Transverse colon (tissue), 4 donors: ENCODE measurements at regions not wholly inside any gene's neighbourhood (a gene's known extent, or its start where the extent isn't known, plus 50 kb on each side); places are given as distances from the start of the nearest gene placed in this dataset.

Experiments
- DNase-seq: peaks from one replicate; pipeline ENCODE4 v3.0.0-alpha.2; 2019
- H3K27ac ChIP-seq, 4 donors: fragments of 200-600 bp; sonication (generic); 2 replicates each; pipeline ENCODE4 v1.5.1; 2016 to 2018; ENCODE audit warnings: inconsistent platforms in 4 of 4
- H3K27me3 ChIP-seq: fragments of 200-600 bp; sonication (generic); 2 replicates; pipeline ENCODE4 v1.5.1; 2017; ENCODE audit warnings: inconsistent platforms
- H3K36me3 ChIP-seq, 4 donors: fragments of 200-600 bp; sonication (generic); 2 replicates each; pipeline ENCODE4 v1.5.1; 2017 to 2019; ENCODE audit warnings: inconsistent platforms in 4 of 4
- H3K4me1 ChIP-seq, 4 donors: fragments of 200-600 bp; sonication (generic); 2 replicates each; pipeline ENCODE4 v1.5.1; 2017 to 2020; ENCODE audit warnings: inconsistent platforms in 4 of 4
- H3K4me3 ChIP-seq, 4 donors: fragments of 200-600 bp; sonication (generic); 1 replicate in 1 of 4; 2 replicates in 3 of 4; pipeline versions ENCODE4 v1.5.1 to v1.6.1; 2017 to 2019; ENCODE audit warnings: inconsistent platforms in 4 of 4
- H3K9me3 ChIP-seq, 2 donors: fragments of 200-600 bp; sonication (generic); 2 replicates each; pipeline ENCODE4 v1.5.1; 2017 to 2019; ENCODE audit warnings: inconsistent platforms in 2 of 2
- EP300 ChIP-seq: sonication (generic); formaldehyde crosslinking; IDR thresholded peaks from one replicate; pipeline ENCODE4 v1.6.1; 2017; ENCODE audit warnings: antibody characterized with exemption, low read depth
- POLR2A ChIP-seq: fragments of 450-650 bp; IDR thresholded peaks from one replicate; pipeline ENCODE4 v1.6.1; 2016; ENCODE audit warnings: antibody characterized with exemption, mild to moderate bottlenecking, moderate library complexity
- POLR2AphosphoS5 ChIP-seq, 3 donors: sonication (generic); formaldehyde crosslinking; IDR thresholded peaks; one replicate each; pipeline ENCODE4 v1.6.1; 2016; ENCODE audit warnings: antibody characterized with exemption in 3 of 3
- whole genome bisulfite sequencing, 2 donors: methylation state at CpG; one replicate each; pipeline ENCODE4 v1.1.5; 2018; ENCODE audit warnings: low coverage in 1 of 2; 5-methylcytosine and 5-hydroxymethylcytosine counted together
- in situ Hi-C, 4 donors: fragments of 200-750 bp; cut with MboI; loops; one replicate each; pipeline versions ENCODE4 v1.15.0 to v1.15.1; 2017; ENCODE audit warnings: low sequenced_read_pairs in 3 of 4, low pct_ligation_motif_present in 1 of 4, low pct_unique_long_range_greater_than_20kb in 1 of 4
- intact Hi-C: fragments of 100-400 bp; cut with DNase I; formaldehyde crosslinking; loops from one replicate; pipeline ENCODE4 v1.15.1; 2023; ENCODE audit warnings: low total_unique reads
- TF ChIP-seq, protein P1 (sequence below), 5 experiments: fragments of 200-600 bp in 3 of 5; fragments of 450-650 bp in 2 of 5; sonication (generic) in 3 of 5; IDR thresholded peaks; 1 replicate in 2 of 5; 2 replicates in 3 of 5; pipeline ENCODE4 v1.5.1; 2016 to 2017; ENCODE audit warnings: antibody characterized with exemption in 5 of 5, inconsistent platforms in 3 of 5, mild to moderate bottlenecking in 2 of 5, moderate library complexity in 1 of 5

DNA sequence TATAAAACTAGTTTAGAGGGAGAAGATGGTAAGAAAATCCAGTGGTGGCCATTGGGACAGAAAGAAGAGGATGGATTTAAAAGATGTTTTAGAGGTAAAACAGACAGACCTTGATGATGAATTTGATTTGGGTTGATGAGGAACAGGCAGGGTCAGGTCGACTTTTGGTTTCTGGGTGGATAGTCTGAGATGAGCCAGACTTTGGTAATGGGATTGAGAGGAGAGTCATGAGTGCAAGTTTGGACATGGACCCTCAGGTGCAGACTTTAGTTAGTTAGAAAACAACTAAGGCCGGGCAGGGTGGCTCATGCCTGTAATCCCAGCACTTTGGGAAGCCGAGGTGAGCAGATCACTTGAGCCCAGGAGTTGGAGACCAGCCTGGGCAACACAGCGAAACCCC lies 257.9 kb downstream of the MAFB start:
- in situ Hi-C loops: no loop called here
- no peaks in the 10 kb centered on the region for H3K4me1 ChIP-seq
- no peak for DNase-seq
- H3K4me3 ChIP-seq: no peak overlapping the region
- no peaks in the 10 kb centered on the region for H3K36me3 ChIP-seq
- intact Hi-C loops: no loop called here
- H3K27ac ChIP-seq: no peak overlapping the region
- no peaks in the 10 kb centered on the region for H3K9me3 ChIP-seq
- WGBS, 2 donors: 40 to 78% methylated on average over 1 to 4 of the region's 4 CpGs
- H3K27me3 ChIP-seq: no peaks in the 10 kb centered on the region
- TF ChIP-seq POLR2AphosphoS5 (IDR thresholded peaks at IDR 0.05) (no peak), POLR2A (no peak), EP300 (no peak)
- TF ChIP-seq, protein P1, sequence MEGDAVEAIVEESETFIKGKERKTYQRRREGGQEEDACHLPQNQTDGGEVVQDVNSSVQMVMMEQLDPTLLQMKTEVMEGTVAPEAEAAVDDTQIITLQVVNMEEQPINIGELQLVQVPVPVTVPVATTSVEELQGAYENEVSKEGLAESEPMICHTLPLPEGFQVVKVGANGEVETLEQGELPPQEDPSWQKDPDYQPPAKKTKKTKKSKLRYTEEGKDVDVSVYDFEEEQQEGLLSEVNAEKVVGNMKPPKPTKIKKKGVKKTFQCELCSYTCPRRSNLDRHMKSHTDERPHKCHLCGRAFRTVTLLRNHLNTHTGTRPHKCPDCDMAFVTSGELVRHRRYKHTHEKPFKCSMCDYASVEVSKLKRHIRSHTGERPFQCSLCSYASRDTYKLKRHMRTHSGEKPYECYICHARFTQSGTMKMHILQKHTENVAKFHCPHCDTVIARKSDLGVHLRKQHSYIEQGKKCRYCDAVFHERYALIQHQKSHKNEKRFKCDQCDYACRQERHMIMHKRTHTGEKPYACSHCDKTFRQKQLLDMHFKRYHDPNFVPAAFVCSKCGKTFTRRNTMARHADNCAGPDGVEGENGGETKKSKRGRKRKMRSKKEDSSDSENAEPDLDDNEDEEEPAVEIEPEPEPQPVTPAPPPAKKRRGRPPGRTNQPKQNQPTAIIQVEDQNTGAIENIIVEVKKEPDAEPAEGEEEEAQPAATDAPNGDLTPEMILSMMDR (IDR thresholded peaks at IDR 0.05): no peak

DNA sequence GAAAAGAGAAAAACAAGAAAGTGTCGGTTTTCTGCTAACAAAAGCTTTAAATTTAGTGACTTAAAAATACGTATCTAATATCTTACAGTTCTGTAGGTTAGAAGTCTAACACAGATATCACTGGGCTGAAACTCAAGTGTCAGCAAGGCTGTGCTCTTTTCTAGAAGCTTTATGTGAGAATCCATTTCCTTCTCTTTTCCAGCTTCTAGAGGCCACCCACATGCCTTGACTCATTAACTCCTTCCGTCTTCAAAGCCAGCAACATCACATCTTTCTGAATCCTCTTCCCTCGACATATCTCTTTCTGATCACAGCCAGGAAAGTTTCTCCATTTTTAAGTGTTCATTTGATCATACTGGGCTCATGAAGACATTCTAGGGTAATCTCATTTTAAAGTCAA lies 262.0 kb downstream of the MAFB start:
- Histone ChIP-seq H3K9me3 (no peaks in the 10 kb centered on the region), H3K27ac (no peak overlapping the region), H3K36me3 (no peaks in the 10 kb centered on the region), H3K27me3 (no peaks in the 10 kb centered on the region), H3K4me3 (no peak overlapping the region), H3K4me1 (no peaks in the 10 kb centered on the region)
- intact Hi-C loops (no loop called here), in situ Hi-C loops (no loop called here)
- no peak for TF ChIP-seq POLR2AphosphoS5 (IDR thresholded peaks at IDR 0.05)
- TF ChIP-seq EP300: no peak
- no peak for TF ChIP-seq POLR2A
- TF ChIP-seq, protein P1 (IDR thresholded peaks at IDR 0.05): no peak
- WGBS, 2 donors: 77 to 84% methylated on average over 2 to 4 of the region's 4 CpGs
- DNase-seq: no peak

DNA sequence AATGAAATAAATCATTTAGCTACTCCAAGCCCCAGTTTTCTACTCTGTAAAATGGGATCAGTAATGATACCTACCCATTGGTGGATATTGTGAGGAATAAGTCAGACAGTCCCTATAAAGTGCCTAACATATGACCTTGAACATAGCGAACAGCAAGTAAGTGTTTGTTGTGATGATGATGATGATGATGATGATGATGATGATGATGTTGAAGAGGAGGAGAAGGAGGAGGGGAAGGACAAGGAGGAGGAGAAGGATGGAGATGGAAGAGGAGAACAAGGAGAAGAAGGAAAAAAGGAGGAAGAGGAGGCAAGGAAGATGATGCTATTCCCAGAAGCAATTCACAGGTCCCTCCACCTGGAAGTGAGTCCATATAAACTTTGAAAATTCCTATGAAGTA lies 264.3 kb downstream of the MAFB start:
- WGBS, 2 donors: 83 to 91% methylated on average over 1 of the region's 1 CpG
- no peak for DNase-seq
- no peak overlapping the region for H3K27ac ChIP-seq
- intact Hi-C loops: no loop called here
- H3K36me3 ChIP-seq: no peaks in the 10 kb centered on the region
- H3K27me3 ChIP-seq: no peaks in the 10 kb centered on the region
- in situ Hi-C loops: no loop called here
- H3K9me3 ChIP-seq: no peaks in the 10 kb centered on the region
- no peak for TF ChIP-seq POLR2A
- TF ChIP-seq, protein P1 (IDR thresholded peaks at IDR 0.05): no peak
- TF ChIP-seq EP300: no peak
- TF ChIP-seq POLR2AphosphoS5 (IDR thresholded peaks at IDR 0.05): no peak
- H3K4me1 ChIP-seq: no peaks in the 10 kb centered on the region
- no peak overlapping the region for H3K4me3 ChIP-seq

DNA sequence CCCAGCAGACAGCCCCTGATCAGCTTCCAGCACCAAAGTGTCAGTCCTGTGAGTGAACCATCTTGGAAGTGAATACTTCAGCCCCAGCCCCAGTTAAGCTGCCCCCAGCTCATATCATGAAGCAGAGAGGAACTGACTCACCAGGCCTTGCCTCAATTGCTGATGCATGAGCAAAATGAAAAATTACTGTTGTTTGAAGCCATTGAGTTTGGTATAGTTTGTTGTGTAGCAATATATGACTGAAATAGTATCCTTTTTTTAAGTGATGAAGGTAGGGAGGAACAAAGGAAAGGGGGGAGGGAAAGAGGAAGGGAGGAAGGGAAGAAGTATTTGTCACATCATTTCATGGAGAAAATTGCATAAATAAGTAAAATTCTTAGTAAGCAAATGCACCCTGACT lies 266.4 kb downstream of the MAFB start:
- no peak for DNase-seq
- H3K9me3 ChIP-seq: no peaks in the 10 kb centered on the region
- no peak overlapping the region for H3K27ac ChIP-seq
- no peaks in the 10 kb centered on the region for H3K27me3 ChIP-seq
- no peak overlapping the region for H3K4me3 ChIP-seq
- in situ Hi-C loops: no loop called here
- intact Hi-C loops: no loop called here
- TF ChIP-seq, protein P1 (IDR thresholded peaks at IDR 0.05): no peak
- TF ChIP-seq EP300 (no peak), POLR2AphosphoS5 (IDR thresholded peaks at IDR 0.05) (no peak), POLR2A (no peak)
- no peaks in the 10 kb centered on the region for H3K4me1 ChIP-seq
- H3K36me3 ChIP-seq: no peaks in the 10 kb centered on the region
